Left ventricle myocardium inferior (tissue), 1 donor: ENCODE measurements at regions not wholly inside any gene's neighbourhood (a gene's known extent, or its start where the extent isn't known, plus 50 kb on each side); places are given as distances from the start of the nearest gene placed in this dataset.

ENCODE experiments used
- DNase-seq: peaks from one replicate; pipeline ENCODE4 v3.0.0-alpha.2; 2020
- H3K27ac ChIP-seq: fragments of 200-600 bp; replicated peaks from 2 replicates; pipeline ENCODE4 v1.8.0; 2021
- H3K27me3 ChIP-seq: fragments of 200-600 bp; 2 replicates; pipeline ENCODE4 v1.8.0; 2021; ENCODE audit warnings: low read depth
- H3K36me3 ChIP-seq: fragments of 200-600 bp; 2 replicates; pipeline ENCODE4 v1.8.0; 2021
- H3K4me1 ChIP-seq: fragments of 200-600 bp; 2 replicates; pipeline ENCODE4 v1.8.0; 2021
- H3K4me3 ChIP-seq: fragments of 200-600 bp; 2 replicates; pipeline ENCODE4 v1.8.0; 2021; ENCODE audit warnings: mild to moderate bottlenecking, moderate library complexity
- H3K9me3 ChIP-seq: fragments of 200-600 bp; replicated peaks from 2 replicates; pipeline ENCODE4 v1.8.0; 2021
- intact Hi-C: fragments of 100-400 bp; cut with micrococcal nuclease; formaldehyde crosslinking; loops from one replicate; pipeline ENCODE4 v1.11.0; 2022
- TF ChIP-seq, protein P1 (sequence below): fragments of 200-600 bp; IDR thresholded peaks from 2 replicates; pipeline ENCODE4 v1.8.0; 2021; ENCODE audit warnings: antibody characterized with exemption, mild to moderate bottlenecking, borderline replicate concordance
- donor health status: DM: no; HTN: yes; CAD: no; lungs with severe emphysema.

DNA sequence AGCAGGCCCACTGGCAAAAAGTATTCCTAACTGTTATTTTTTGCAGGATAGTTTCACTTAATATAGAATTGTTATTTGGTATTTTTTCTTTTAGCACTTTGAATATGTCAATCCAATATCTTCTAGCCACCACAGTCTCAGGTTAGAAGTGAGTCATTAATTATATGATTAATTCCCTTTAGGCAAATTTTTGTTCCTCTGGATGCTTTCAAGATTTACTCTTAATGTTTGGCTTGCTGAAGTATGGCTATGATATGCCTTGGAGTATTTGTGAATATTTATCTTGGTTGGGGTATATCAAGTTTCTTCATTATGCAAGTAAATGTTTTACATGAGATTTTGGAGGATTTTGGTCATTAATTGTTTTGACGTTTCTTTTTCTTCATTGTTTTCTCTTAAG, 152.1 kb upstream of the ALCAM start:
- no peaks in the 10 kb centered on the region for H3K4me1 ChIP-seq
- peaks cover 8% of the 10 kb centered on the region for H3K9me3 ChIP-seq
- no peaks in the 10 kb centered on the region for H3K36me3 ChIP-seq
- DNase-seq: no peak
- no peak overlapping the region for H3K27ac ChIP-seq
- no peaks in the 10 kb centered on the region for H3K27me3 ChIP-seq
- TF ChIP-seq, protein P1, sequence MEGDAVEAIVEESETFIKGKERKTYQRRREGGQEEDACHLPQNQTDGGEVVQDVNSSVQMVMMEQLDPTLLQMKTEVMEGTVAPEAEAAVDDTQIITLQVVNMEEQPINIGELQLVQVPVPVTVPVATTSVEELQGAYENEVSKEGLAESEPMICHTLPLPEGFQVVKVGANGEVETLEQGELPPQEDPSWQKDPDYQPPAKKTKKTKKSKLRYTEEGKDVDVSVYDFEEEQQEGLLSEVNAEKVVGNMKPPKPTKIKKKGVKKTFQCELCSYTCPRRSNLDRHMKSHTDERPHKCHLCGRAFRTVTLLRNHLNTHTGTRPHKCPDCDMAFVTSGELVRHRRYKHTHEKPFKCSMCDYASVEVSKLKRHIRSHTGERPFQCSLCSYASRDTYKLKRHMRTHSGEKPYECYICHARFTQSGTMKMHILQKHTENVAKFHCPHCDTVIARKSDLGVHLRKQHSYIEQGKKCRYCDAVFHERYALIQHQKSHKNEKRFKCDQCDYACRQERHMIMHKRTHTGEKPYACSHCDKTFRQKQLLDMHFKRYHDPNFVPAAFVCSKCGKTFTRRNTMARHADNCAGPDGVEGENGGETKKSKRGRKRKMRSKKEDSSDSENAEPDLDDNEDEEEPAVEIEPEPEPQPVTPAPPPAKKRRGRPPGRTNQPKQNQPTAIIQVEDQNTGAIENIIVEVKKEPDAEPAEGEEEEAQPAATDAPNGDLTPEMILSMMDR: no peak
- no peak overlapping the region for H3K4me3 ChIP-seq
- intact Hi-C loops: no loop called here

- TF ChIP-seq, protein P1: no peak
- intact Hi-C loops: no loop called here
- Histone ChIP-seq H3K36me3 (no peaks in the 10 kb centered on the region), H3K4me3 (no peak overlapping the region), H3K27me3 (no peaks in the 10 kb centered on the region), H3K9me3 (no peaks in the 10 kb centered on the region), H3K27ac (no peak overlapping the region), H3K4me1 (no peaks in the 10 kb centered on the region)
- DNase-seq: no peak
These were observed 144.1 kb upstream of the ALCAM start for GRCh38 chr3:105222568-105223093.

DNA sequence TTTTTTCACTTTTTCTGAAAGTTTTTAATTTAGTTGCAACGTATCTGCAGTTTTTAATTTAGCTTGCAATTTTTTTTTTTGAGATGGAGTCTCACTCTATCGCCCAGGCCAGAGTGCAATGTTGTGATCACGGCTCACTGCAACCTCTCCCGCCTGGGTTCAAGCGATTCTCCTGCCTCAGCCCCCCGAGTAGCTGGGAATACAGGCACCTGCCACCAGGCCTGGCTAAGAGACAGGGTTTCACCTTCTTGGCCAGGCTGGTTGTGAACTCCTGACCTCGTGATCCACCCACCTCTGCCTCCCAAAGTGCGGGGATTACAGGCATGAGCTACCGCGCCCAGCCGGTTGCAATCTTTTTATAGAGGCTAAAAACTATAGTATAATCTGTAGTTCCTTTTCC, 142.9 kb upstream of the ALCAM start:
- Histone ChIP-seq H3K27me3 (no peaks in the 10 kb centered on the region), H3K36me3 (no peaks in the 10 kb centered on the region), H3K4me3 (no peak overlapping the region), H3K27ac (no peak overlapping the region), H3K4me1 (no peaks in the 10 kb centered on the region), H3K9me3 (peaks cover 6% of the 10 kb centered on the region)
- intact Hi-C loops: no loop called here
- TF ChIP-seq, protein P1: no peak
- DNase-seq: no peak

GRCh38 chr3:105228696-105229095, 138.0 kb upstream of the ALCAM start:
- Histone ChIP-seq H3K9me3 (peaks cover 15% of the 10 kb centered on the region), H3K36me3 (no peaks in the 10 kb centered on the region), H3K27me3 (no peaks in the 10 kb centered on the region), H3K27ac (no peak overlapping the region), H3K4me3 (no peak overlapping the region), H3K4me1 (no peaks in the 10 kb centered on the region)
- no peak for DNase-seq
- intact Hi-C loops: no loop called here
- TF ChIP-seq, protein P1: no peak

GRCh38 chr3:105232553-105232952, 134.2 kb upstream of the ALCAM start:
- Histone ChIP-seq H3K27ac (no peak overlapping the region), H3K27me3 (peaks cover 6% of the 10 kb centered on the region), H3K4me3 (no peak overlapping the region), H3K9me3 (peaks cover 15% of the 10 kb centered on the region), H3K36me3 (no peaks in the 10 kb centered on the region), H3K4me1 (no peaks in the 10 kb centered on the region)
- intact Hi-C loops: no loop called here
- DNase-seq: no peak
- TF ChIP-seq, protein P1: no peak
